Fibroblast of the aortic adventitia (primary cell): ENCODE measurements at regions not wholly inside any gene's neighbourhood (a gene's known extent, or its start where the extent isn't known, plus 50 kb on each side); places are given as distances from the start of the nearest gene placed in this dataset.
"Not testable (repeated sequence)": the region's sequence is repeated elsewhere in the genome, so short reads cannot be mapped to it uniquely, and the experiment has no call there.

Experiments
- DNase-seq: peaks from one replicate; pipeline ENCODE4 v3.0.0-alpha.2; 2010; ENCODE audit warnings: low read depth
- H3K4me3 ChIP-seq: 2 replicates; pipeline ENCODE4 v1.5.1; 2011; ENCODE audit warnings: low read depth, mild to moderate bottlenecking, control low read depth, low read length, moderate library complexity
- TF ChIP-seq, protein P1 (sequence below): IDR thresholded peaks from 2 replicates; pipeline ENCODE4 v1.5.1; 2011; ENCODE audit warnings: mild to moderate bottlenecking, low read length, control low read depth, inconsistent platforms; ENCODE audit not compliant: insufficient read depth

- H3K4me3 ChIP-seq, DNase-seq: not testable (repeated sequence)
These were observed 357.3 kb upstream of the WSB1 start for GRCh38 chr17:26936645-26937044.

DNA sequence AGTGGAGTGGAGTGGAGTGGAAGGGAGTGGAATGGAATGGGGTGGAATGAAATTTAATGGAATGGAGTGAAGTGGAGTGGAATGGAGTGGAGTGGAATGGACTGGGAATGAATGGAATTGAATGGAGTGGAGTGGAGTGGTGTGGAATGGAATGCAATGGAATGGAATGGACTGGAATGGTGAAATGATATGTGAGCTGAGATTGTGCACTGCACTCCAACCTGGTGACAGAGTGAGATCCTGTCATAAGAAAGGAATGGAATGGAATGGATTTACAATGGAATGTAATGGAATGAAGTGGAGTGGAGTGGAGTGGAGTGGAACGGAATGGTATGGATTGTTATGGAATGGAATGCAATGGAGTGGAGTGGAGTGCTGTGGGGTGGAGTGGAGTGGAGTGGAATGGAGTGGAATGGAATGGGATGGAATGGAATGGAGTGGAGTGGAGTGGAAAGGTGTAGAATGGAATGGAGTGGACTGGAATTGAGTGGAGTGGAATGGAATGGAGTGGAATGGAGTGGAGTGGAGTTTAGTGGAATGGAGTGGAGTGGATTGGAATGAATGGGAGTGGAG is 356.1 kb upstream of the WSB1 start:
- not testable (repeated sequence) for H3K4me3 ChIP-seq, DNase-seq

DNA sequence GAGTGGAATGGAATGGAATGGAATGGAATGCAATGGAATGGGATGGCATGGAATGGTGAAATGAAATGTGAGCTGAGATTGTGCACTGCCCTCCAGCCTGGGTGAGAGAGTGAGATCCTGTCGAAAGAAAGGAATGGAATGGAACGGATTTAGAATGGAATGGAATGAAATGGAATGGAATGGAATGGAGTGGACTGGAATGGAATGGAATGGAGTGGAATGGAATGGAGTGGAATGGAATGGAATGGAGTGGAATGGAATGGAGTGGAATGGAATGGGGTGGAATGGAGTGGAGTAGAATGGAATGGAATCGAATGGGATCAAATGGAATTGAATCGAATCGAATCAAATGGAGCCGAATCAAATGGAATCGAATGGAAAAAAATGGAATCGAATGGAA is 354.2 kb upstream of the WSB1 start:
- H3K4me3 ChIP-seq, DNase-seq: not testable (repeated sequence)

DNA sequence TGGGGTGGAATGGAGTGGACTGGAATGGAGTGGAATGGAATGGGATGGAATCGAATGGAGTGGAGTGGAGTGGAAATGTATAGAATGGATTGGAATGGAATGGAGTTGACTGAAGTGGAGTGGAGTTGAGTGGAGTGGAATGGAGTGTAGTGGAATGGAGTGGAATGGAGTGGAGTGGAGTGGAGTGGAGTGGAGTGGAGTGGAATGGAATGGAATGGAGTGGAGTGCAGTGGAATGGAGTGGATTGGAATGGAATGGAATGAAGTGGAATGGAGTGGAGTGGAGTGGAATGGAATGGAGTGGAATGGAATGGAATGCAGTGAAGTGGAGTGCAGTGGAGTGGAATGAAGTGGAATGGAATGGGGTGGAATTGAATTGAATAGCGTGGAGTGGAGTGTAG is 353.3 kb upstream of the WSB1 start:
- not testable (repeated sequence) for H3K4me3 ChIP-seq, DNase-seq

DNA sequence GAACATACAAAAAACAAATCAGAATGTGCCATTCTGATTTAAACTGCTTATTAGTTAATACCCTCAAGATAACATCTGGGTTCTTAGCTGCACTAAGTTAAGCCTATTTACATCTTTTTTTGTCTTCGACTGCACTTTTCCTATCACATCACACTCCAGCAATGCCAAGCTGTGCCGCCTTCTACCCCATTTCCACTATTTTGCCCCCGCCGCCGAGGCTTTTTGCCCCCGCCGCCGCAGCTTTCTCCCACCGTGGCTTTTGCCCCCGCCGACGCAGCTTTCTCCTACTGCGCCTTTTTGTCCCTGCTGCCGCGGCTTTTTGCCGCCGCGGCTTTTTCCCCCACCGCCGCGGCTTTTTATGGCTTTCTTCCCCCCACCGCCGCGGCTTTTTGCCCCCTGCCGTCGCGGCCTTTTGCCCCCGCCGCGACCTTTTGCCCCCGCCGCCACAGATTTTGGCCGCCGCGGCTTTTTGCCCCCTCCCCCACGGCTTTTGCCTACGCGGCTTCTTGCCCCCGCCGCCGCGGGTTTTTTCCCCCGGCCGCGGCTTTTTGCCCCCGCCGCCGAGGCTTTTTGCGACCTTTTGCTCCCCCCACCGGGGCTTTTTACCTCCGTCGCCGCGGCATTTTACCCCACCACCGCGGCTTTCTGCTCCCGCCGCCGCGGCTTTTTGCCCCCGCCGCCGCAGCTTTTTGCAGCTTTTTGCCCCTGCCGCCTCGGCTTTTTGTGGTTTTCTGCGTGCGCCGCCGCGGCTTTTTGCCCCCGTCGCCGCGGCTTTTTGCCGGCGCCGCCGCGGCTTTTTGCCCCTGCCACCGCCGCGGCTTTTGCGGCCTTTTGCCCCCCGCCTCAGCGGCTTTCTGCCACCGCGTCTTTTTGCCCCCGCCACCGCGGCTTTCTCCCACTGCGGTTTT is 331.4 kb upstream of the WSB1 start:
- TF ChIP-seq, protein P1, sequence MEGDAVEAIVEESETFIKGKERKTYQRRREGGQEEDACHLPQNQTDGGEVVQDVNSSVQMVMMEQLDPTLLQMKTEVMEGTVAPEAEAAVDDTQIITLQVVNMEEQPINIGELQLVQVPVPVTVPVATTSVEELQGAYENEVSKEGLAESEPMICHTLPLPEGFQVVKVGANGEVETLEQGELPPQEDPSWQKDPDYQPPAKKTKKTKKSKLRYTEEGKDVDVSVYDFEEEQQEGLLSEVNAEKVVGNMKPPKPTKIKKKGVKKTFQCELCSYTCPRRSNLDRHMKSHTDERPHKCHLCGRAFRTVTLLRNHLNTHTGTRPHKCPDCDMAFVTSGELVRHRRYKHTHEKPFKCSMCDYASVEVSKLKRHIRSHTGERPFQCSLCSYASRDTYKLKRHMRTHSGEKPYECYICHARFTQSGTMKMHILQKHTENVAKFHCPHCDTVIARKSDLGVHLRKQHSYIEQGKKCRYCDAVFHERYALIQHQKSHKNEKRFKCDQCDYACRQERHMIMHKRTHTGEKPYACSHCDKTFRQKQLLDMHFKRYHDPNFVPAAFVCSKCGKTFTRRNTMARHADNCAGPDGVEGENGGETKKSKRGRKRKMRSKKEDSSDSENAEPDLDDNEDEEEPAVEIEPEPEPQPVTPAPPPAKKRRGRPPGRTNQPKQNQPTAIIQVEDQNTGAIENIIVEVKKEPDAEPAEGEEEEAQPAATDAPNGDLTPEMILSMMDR, result no peak
- DNase-seq, result no peak
- H3K4me3 ChIP-seq, result no peak overlapping the region

- DNase-seq, result no peak
These were observed 330.8 kb upstream of the WSB1 start for GRCh38 chr17:26963163-26963503.

GRCh38 chr17:26965898-26966624 is 327.9 kb upstream of the WSB1 start:
- DNase-seq, H3K4me3 ChIP-seq: not testable (repeated sequence)

More at GRCh38 chr17:26963163-26963503, 330.8 kb upstream of the WSB1 start:
- no peak overlapping the region for H3K4me3 ChIP-seq
- TF ChIP-seq, protein P1, result no peak

DNA sequence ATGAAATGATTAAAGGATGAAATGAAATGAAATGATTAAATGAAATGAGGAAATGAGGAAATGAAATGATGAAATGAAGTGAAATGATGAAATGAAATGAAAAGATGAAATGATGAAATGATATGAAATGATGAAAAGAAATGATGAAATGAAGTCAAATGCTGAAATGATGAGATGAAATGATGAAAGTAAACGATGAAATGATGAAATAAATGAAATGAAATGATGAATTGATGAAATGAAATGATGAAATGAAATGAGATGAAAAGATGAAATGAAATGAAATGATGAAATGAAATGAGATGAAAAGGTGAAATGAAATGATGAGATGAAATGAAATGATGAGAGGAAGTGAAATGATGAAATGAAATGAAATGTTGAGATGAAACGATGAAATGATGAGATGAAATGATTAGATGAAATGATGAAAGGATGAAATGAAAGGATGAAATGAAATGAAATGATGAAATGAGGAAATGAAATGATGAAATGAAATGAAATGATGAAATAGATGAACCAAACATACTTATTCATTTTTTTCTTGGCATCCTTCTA is 327.2 kb upstream of the WSB1 start:
- DNase-seq, H3K4me3 ChIP-seq: not testable (repeated sequence)

DNA sequence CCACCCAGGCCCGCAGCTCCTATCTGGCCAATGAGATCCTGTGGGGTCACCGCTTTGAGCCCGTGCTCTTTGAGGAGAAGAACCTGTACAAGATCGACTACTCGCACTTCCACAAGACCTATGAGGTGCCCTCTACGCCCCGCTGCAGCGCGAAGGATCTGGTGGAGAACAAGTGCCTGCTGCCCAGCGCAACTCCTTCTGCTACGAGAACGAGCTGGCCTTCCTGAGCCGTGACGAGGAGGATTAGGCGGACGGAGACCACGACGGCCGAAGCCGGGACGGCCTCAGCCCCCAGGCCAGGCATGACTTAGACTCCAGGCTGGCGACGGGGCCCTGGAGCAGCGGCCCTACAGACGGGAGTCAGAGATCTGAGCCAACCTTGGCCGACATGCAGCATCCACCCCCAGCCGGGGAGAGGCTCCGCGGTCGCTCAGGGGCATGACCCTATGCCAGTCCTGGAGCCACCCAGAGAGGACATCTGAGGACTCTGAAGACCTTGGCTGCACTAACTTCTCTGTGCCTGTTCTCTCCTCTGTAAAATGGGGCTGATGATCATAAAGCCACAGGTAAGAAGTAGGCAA is 312.0 kb upstream of the WSB1 start:
- not testable (repeated sequence) for H3K4me3 ChIP-seq, DNase-seq

DNA sequence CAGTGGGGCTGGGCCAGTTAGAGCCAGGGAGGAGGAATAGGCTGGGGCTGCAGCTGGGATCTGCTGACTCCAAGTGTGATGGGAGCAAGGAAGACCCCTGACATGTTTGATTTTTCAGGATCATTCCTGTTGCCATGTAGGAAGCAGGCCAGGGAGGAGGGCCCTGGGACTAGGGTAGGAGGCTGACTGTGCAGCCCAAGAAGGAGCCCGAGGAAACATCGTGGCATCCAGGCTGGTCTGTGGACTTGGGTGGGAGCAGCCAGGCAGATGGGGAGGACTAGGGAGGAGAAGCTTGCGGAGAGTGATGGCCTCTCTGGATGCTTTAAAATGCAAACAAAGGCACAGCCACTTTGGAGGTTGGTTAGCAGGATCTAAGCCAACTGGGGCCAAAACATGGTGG is 311.4 kb upstream of the WSB1 start:
- DNase-seq, H3K4me3 ChIP-seq: not testable (repeated sequence)

GRCh38 chr17:26987851-26988250 is 306.1 kb upstream of the WSB1 start:
- peak; percentile 54 for DNase-seq
- not testable (repeated sequence) for H3K4me3 ChIP-seq

GRCh38 chr17:26994648-26995047 is 299.3 kb upstream of the WSB1 start:
- H3K4me3 ChIP-seq, DNase-seq: not testable (repeated sequence)

- H3K4me3 ChIP-seq, DNase-seq: not testable (repeated sequence)
These were observed 297.6 kb upstream of the WSB1 start for GRCh38 chr17:26996146-26996916.

DNA sequence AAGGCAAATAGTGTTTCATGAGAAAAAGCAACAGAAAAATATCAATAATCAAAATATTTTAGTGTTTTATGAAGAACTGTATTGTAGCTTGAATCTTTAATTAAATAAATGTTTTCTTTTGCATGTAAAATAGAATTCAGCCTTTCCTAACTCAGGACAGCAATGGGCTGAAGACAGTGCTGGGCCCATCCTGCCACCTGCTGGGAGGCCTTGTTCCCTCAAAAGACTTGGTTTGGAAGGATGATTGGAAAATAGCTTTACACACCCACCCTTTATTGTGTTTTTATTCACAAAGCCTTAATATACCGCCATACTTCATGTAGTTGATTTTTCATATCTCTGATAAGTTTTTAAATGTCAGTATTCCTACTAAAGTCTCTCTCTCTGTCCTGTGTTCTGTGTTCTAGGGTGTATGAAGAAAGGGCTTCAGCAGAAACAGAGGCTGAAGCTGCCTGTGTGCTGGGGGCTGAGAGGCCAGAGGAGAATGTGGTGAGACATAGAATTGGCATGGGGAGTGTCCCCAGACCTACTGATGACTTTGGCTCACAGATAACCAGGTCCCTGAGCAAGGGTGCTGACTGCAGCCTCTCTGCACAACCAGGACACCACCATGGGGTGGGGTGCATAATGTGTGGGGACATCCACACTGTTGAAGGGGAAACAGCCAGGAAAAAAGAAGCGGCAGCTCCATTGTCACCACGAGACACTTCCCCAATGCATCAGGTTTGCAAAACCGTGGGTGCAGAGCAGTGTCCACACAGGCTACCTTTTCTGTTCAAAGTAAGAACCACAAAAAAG is 286.0 kb upstream of the WSB1 start:
- not testable (repeated sequence) for H3K4me3 ChIP-seq, DNase-seq
